Thoracic aorta (tissue), 2 donors: ENCODE measurements at regions not wholly inside any gene's neighbourhood (a gene's known extent, or its start where the extent isn't known, plus 50 kb on each side); places are given as distances from the start of the nearest gene placed in this dataset.
"Not testable (repeated sequence)": the region's sequence is repeated elsewhere in the genome, so short reads cannot be mapped to it uniquely, and the experiment has no call there.

ENCODE experiments used
- ATAC-seq: fragments of 150-250 bp; one replicate; pipeline ENCODE4 v1.8.0; 2017; ENCODE audit warnings: low read depth; ENCODE audit not compliant: insufficient number of reproducible peaks, low FRiP score
- DNase-seq: peaks from one replicate; pipeline ENCODE4 v3.0.0-alpha.2; 2020; ENCODE audit warnings: low spot score
- H3K27ac ChIP-seq, 2 donors: fragments of 200-600 bp; sonication (generic); 1 replicate in 1 of 2; 2 replicates in 1 of 2; pipeline ENCODE4 v1.5.1; 2016; ENCODE audit warnings: mild to moderate bottlenecking in 2 of 2, moderate library complexity in 2 of 2
- H3K27me3 ChIP-seq: fragments of 200-600 bp; sonication (generic); replicated peaks from 2 replicates; pipeline ENCODE4 v1.6.0; 2016; ENCODE audit warnings: mild to moderate bottlenecking; ENCODE audit not compliant: insufficient read depth
- H3K36me3 ChIP-seq: fragments of 200-600 bp; sonication (generic); one replicate; pipeline ENCODE4 v1.5.1; 2016
- H3K4me1 ChIP-seq, 2 donors: fragments of 200-600 bp; sonication (generic); 1 replicate in 1 of 2; 2 replicates in 1 of 2; pipeline versions ENCODE4 v1.5.1 to v1.6.0; 2016; ENCODE audit warnings: low read depth in 2 of 2, mild to moderate bottlenecking in 1 of 2; ENCODE audit not compliant: control insufficient read depth in 1 of 2
- H3K4me3 ChIP-seq: fragments of 200-600 bp; sonication (generic); 2 replicates; pipeline ENCODE4 v1.5.1; 2016; ENCODE audit warnings: mild to moderate bottlenecking
- H3K9me3 ChIP-seq: fragments of 200-600 bp; sonication (generic); 2 replicates; pipeline ENCODE4 v1.5.1; 2016
- CTCF ChIP-seq: fragments of 200-600 bp; sonication (generic); IDR thresholded peaks from one replicate; pipeline ENCODE4 v1.5.1; 2019; ENCODE audit warnings: antibody characterized with exemption

DNA sequence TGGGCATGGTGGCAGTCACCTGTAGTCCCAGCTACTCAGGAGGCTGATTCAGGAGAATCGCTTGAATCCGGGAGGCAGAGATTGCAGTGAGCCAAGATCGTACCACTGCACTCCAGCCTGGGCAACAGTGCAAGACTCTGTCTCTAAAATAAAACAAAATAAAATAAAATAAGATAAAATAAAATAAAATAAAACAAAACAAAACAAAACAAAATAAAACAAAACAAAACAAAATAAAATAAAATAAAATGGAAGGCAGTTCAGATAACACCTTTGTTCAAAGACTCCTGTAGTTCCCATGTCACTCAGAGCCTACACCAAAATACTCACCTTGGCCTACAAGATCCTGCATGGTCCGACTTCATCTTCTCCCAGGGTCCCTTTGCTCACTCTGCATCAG is 61.3 kb downstream of the SYF2 start:
- ATAC-seq = not testable (repeated sequence)

GRCh38 chr1:25170439-25170838 is 61.9 kb downstream of the SYF2 start:
- no peaks in the 10 kb centered on the region for H3K27me3 ChIP-seq
- DNase-seq (no peak), ATAC-seq (no peak)
- H3K9me3 ChIP-seq = no peaks in the 10 kb centered on the region
- H3K27ac ChIP-seq = no peak overlapping the region
- no peak overlapping the region for H3K4me3 ChIP-seq
- no peaks in the 10 kb centered on the region for H3K4me1 ChIP-seq
- no peaks in the 10 kb centered on the region for H3K36me3 ChIP-seq
- no peak for TF ChIP-seq CTCF

More for the DNA sequence above, 61.3 kb downstream of the SYF2 start:
- H3K36me3 ChIP-seq, H3K9me3 ChIP-seq, H3K27me3 ChIP-seq, DNase-seq, H3K27ac ChIP-seq, H3K4me3 ChIP-seq, H3K4me1 ChIP-seq: not testable (repeated sequence)

DNA sequence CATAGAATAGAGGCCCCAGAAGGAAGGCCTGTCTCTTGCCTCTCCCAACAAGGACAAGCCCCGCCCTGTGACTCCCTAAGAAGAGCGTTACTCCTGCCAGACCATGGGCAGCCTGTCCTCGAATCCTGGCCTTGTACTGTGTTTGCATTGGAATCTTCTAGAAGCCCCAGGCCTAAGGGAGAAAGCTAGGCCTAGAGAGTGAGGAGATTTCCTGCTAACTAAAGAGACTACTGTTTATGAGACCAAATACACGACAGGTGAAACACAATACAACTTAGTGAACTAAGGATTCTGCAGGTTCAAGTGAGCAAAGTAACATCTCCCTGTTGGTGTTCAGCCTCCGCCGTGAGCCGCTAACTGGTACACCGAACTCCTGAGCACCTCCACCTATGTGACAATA is 62.7 kb downstream of the SYF2 start:
- DNase-seq (no peak), ATAC-seq (no peak)
- no peak overlapping the region for H3K27ac ChIP-seq
- TF ChIP-seq CTCF = no peak
- H3K27me3 ChIP-seq = no peaks in the 10 kb centered on the region
- no peaks in the 10 kb centered on the region for H3K36me3 ChIP-seq
- H3K4me1 ChIP-seq = no peaks in the 10 kb centered on the region
- H3K4me3 ChIP-seq = no peak overlapping the region
- H3K9me3 ChIP-seq = no peaks in the 10 kb centered on the region

GRCh38 chr1:25169168-25169567 is 63.1 kb downstream of the SYF2 start:
- no peak overlapping the region for H3K4me3 ChIP-seq
- no peaks in the 10 kb centered on the region for H3K27me3 ChIP-seq
- DNase-seq = no peak

GRCh38 chr1:25168193-25169071 is 63.9 kb downstream of the SYF2 start:
- H3K36me3 ChIP-seq = no peaks in the 10 kb centered on the region
- no peak for ATAC-seq
- no peak for DNase-seq
- no peaks in the 10 kb centered on the region for H3K27me3 ChIP-seq
- no peak for TF ChIP-seq CTCF
- no peaks in the 10 kb centered on the region for H3K9me3 ChIP-seq
- no peaks in the 10 kb centered on the region for H3K4me1 ChIP-seq
- no peak overlapping the region for H3K27ac ChIP-seq
- no peak overlapping the region for H3K4me3 ChIP-seq

More at GRCh38 chr1:25169168-25169567, 63.1 kb downstream of the SYF2 start:
- no peak overlapping the region for H3K27ac ChIP-seq
- no peaks in the 10 kb centered on the region for H3K36me3 ChIP-seq
- H3K4me1 ChIP-seq = no peaks in the 10 kb centered on the region
- H3K9me3 ChIP-seq = no peaks in the 10 kb centered on the region
- TF ChIP-seq CTCF = no peak
- no peak for ATAC-seq
